Body of pancreas (tissue), 4 donors: ENCODE measurements at regions not wholly inside any gene's neighbourhood (a gene's known extent, or its start where the extent isn't known, plus 50 kb on each side); places are given as distances from the start of the nearest gene placed in this dataset.

Source experiments
- CTCF ChIP-seq, 7 experiments: fragments of 450-650 bp in 4 of 7; fragments of 200-600 bp in 3 of 7; sonication (generic) in 3 of 7; IDR thresholded peaks; one replicate each; pipeline ENCODE4 v1.5.1; 2016 to 2019; ENCODE audit warnings: antibody characterized with exemption in 7 of 7
- POLR2A ChIP-seq, 3 donors: fragments of 450-650 bp; IDR thresholded peaks; one replicate each; pipeline ENCODE4 v1.6.1; 2016; ENCODE audit warnings: antibody characterized with exemption in 3 of 3, mild to moderate bottlenecking in 2 of 3

- TF ChIP-seq CTCF (IDR thresholded peaks at IDR 0.05) (no peak), POLR2A (IDR thresholded peaks at IDR 0.05) (no peak)
Measured at GRCh38 chr5:67512758-67513157, 316.2 kb upstream of the CD180 start.
